HepG2 (cell line): ENCODE measurements at regions not wholly inside any gene's neighbourhood (a gene's known extent, or its start where the extent isn't known, plus 50 kb on each side); places are given as distances from the start of the nearest gene placed in this dataset.

ENCODE experiments used
- BCL6 ChIP-seq: IDR thresholded peaks from 2 replicates; pipeline ENCODE4 v1.6.1; 2016; ENCODE audit warnings: missing genetic modification reagents, missing compliant biosample characterization
- EHMT2 ChIP-seq: fragments of 200-600 bp; sonication (generic); IDR thresholded peaks from 2 replicates; pipeline ENCODE4 v1.7.0; 2017; ENCODE audit warnings: antibody characterized with exemption, low read depth, low read length, borderline replicate concordance
- EP300 ChIP-seq, 3 experiments: sonication (generic) in 1 of 3; formaldehyde crosslinking in 1 of 3; IDR thresholded peaks; 2 replicates each; pipeline versions ENCODE4 v1.5.1 to v1.6.1; 2011 to 2020; ENCODE audit warnings: low read depth in 2 of 3, low read length in 2 of 3, borderline replicate concordance in 1 of 3, improper control_type of control experiment in 1 of 3, mild to moderate bottlenecking in 1 of 3, missing genetic modification reagents in 1 of 3, moderate library complexity in 1 of 3
- ESRRA ChIP-seq: sonication (generic); formaldehyde crosslinking; IDR thresholded peaks from 2 replicates; pipeline ENCODE4 v1.5.1; 2020; ENCODE audit warnings: mild to moderate bottlenecking, low read depth, missing genetic modification reagents
- ETV5 ChIP-seq: IDR thresholded peaks from 2 replicates; pipeline ENCODE4 v1.6.1; 2018; ENCODE audit warnings: missing biosample characterization, missing genetic modification reagents, inconsistent platforms, borderline replicate concordance
- FOSL1 ChIP-seq: sonication (generic); formaldehyde crosslinking; IDR thresholded peaks from 2 replicates; pipeline ENCODE4 v1.9.0; 2021; ENCODE audit warnings: missing genetic modification reagents, borderline replicate concordance
- FOSL2 ChIP-seq: sonication (generic); formaldehyde crosslinking; IDR thresholded peaks from 2 replicates; pipeline ENCODE4 v1.4.0; 2020; ENCODE audit warnings: missing genetic modification reagents
- GATA4 ChIP-seq: sonication (generic); IDR thresholded peaks from 2 replicates; pipeline ENCODE4 v1.6.1; 2016; ENCODE audit warnings: antibody characterized with exemption, low read depth, borderline replicate concordance
- GATAD2A ChIP-seq: IDR thresholded peaks from 2 replicates; pipeline ENCODE4 v1.6.1; 2016
- JUND ChIP-seq: sonication (generic); formaldehyde crosslinking; IDR thresholded peaks from 2 replicates; pipeline ENCODE4 v1.8.0; 2022; ENCODE audit warnings: mild to moderate bottlenecking, missing genetic modification reagents
- MBNL3 ChIP-seq: fragments of 250-450 bp; sonication (Bioruptor Pico); conservative IDR thresholded peaks from 2 replicates; pipeline ENCODE4 v1.8.0; 2022; ENCODE audit warnings: mild to moderate bottlenecking, inconsistent platforms
- MEIS2 ChIP-seq: sonication (generic); formaldehyde crosslinking; IDR thresholded peaks from 2 replicates; pipeline ENCODE4 v1.9.0; 2021; ENCODE audit warnings: mild to moderate bottlenecking, missing genetic modification reagents
- NPAS2 ChIP-seq: sonication (generic); formaldehyde crosslinking; IDR thresholded peaks from 2 replicates; pipeline ENCODE4 v1.8.0; 2022; ENCODE audit warnings: mild to moderate bottlenecking, missing genetic modification reagents, borderline replicate concordance
- RARA ChIP-seq: IDR thresholded peaks from 2 replicates; pipeline ENCODE4 v1.6.1; 2016; ENCODE audit warnings: missing genetic modification reagents, missing compliant biosample characterization
- SP5 ChIP-seq: IDR thresholded peaks from 2 replicates; pipeline ENCODE4 v1.6.1; 2016; ENCODE audit warnings: low read depth, borderline replicate concordance
- TBX2 ChIP-seq: sonication (generic); formaldehyde crosslinking; IDR thresholded peaks from 2 replicates; pipeline ENCODE4 v1.5.0; 2020; ENCODE audit warnings: missing genetic modification reagents, mild to moderate bottlenecking, borderline replicate concordance
- TEAD2 ChIP-seq: sonication (generic); formaldehyde crosslinking; IDR thresholded peaks from 2 replicates; pipeline ENCODE4 v1.9.0; 2021; ENCODE audit warnings: missing genetic modification reagents
- TEAD3 ChIP-seq: optimal IDR thresholded peaks from 2 replicates; pipeline ENCODE3; 2016; ENCODE audit warnings: borderline replicate concordance
- ZBTB3 ChIP-seq: sonication (generic); formaldehyde crosslinking; IDR thresholded peaks from 2 replicates; pipeline ENCODE4 v1.4.0; 2020; ENCODE audit warnings: low read depth, mild to moderate bottlenecking, moderate library complexity, missing genetic modification reagents, borderline replicate concordance
- ZNF317 ChIP-seq: sonication (generic); formaldehyde crosslinking; IDR thresholded peaks from 2 replicates; pipeline ENCODE4 v1.5.0; 2020; ENCODE audit warnings: mild to moderate bottlenecking, missing genetic modification reagents
- ZNF329 ChIP-seq: sonication (generic); formaldehyde crosslinking; IDR thresholded peaks from 2 replicates; pipeline ENCODE4 v1.9.0; 2021; ENCODE audit warnings: low read depth, mild to moderate bottlenecking, missing genetic modification reagents
- ZNF629 ChIP-seq: sonication (generic); formaldehyde crosslinking; conservative IDR thresholded peaks from 2 replicates; pipeline ENCODE4 v1.5.0; 2020; ENCODE audit warnings: missing genetic modification reagents
- TF ChIP-seq, protein P1 (sequence below): IDR thresholded peaks from 2 replicates; pipeline ENCODE4 v1.4.0; 2020; ENCODE audit warnings: mild to moderate bottlenecking, missing genetic modification reagents
- TF ChIP-seq, protein P2 (sequence below): sonication (generic); formaldehyde crosslinking; IDR thresholded peaks from 2 replicates; pipeline ENCODE4 v1.8.1; 2023; ENCODE audit warnings: mild to moderate bottlenecking, inconsistent platforms, moderate library complexity, missing genetic modification reagents, borderline replicate concordance
- TF ChIP-seq, protein P3 (sequence below): sonication (generic); formaldehyde crosslinking; IDR thresholded peaks from 2 replicates; pipeline ENCODE4 v1.8.1; 2023; ENCODE audit warnings: mild to moderate bottlenecking, missing genetic modification reagents

DNA sequence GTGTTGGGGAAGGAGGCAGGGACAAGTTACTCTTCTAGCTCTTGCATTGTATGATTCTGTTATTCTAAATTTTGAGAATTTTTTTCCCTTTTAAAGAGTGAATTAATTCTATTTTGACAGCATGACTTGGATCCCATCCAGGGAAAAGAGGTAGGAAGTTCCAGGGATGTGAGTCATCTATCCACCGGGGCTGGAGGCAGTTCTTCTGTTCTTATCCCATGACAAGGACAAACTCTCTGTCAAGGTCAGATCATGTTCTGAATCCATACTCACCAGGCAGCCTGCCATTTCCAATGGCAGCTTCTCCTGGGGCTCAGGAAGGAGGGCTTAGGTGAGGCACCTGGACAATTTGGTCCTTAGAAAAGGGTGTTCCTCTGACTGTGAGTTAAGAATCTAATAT, 132.0 kb upstream of the MED14 start (continued):
- TF ChIP-seq JUND (peak; percentile 53; the same call in 1 of the 2 replicates), RARA (CRISPR knock-in tag) (peak; percentile 43), ETV5 (CRISPR knock-in tag) (peak; percentile 41; the same call in 1 of the 2 replicates), FOSL2 (peak; percentile 93), ZBTB3 (no peak), EP300 (IDR thresholded peaks at IDR 0.05; ENCODE audit: low read depth in 2 of 2, low read length in 2 of 2) (0 out of 4 replicates have a peak, but pooled peaks of 1 of the 2 experiments have one; percentile 16), EP300 (CRISPR knock-in tag; IDR thresholded peaks at IDR 0.05; ENCODE audit: borderline replicate concordance) (no peak), ZNF629 (CRISPR knock-in tag) (no peak), BCL6 (CRISPR knock-in tag) (no peak), EHMT2 (no peak), MEIS2 (CRISPR knock-in tag) (0 out of 2 replicates have a peak, but pooled peaks have one; percentile 41), TEAD2 (no peak), TBX2 (CRISPR knock-in tag) (no peak), ZNF329 (CRISPR knock-in tag) (no peak), SP5 (CRISPR knock-in tag) (no peak), TEAD3 (CRISPR knock-in tag) (peak; percentile 53), NPAS2 (CRISPR knock-in tag) (no peak), GATAD2A (CRISPR knock-in tag) (0 out of 2 replicates have a peak, but pooled peaks have one; percentile 28), MBNL3 (CRISPR knock-in tag) (no peak), ZNF317 (CRISPR knock-in tag) (no peak), ESRRA (CRISPR knock-in tag) (peak; percentile 80), GATA4 (no peak), FOSL1 (peak; percentile 55; the same call in 1 of the 2 replicates)
- TF ChIP-seq, protein P1, sequence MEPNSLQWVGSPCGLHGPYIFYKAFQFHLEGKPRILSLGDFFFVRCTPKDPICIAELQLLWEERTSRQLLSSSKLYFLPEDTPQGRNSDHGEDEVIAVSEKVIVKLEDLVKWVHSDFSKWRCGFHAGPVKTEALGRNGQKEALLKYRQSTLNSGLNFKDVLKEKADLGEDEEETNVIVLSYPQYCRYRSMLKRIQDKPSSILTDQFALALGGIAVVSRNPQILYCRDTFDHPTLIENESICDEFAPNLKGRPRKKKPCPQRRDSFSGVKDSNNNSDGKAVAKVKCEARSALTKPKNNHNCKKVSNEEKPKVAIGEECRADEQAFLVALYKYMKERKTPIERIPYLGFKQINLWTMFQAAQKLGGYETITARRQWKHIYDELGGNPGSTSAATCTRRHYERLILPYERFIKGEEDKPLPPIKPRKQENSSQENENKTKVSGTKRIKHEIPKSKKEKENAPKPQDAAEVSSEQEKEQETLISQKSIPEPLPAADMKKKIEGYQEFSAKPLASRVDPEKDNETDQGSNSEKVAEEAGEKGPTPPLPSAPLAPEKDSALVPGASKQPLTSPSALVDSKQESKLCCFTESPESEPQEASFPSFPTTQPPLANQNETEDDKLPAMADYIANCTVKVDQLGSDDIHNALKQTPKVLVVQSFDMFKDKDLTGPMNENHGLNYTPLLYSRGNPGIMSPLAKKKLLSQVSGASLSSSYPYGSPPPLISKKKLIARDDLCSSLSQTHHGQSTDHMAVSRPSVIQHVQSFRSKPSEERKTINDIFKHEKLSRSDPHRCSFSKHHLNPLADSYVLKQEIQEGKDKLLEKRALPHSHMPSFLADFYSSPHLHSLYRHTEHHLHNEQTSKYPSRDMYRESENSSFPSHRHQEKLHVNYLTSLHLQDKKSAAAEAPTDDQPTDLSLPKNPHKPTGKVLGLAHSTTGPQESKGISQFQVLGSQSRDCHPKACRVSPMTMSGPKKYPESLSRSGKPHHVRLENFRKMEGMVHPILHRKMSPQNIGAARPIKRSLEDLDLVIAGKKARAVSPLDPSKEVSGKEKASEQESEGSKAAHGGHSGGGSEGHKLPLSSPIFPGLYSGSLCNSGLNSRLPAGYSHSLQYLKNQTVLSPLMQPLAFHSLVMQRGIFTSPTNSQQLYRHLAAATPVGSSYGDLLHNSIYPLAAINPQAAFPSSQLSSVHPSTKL (CRISPR knock-in tag): peak; percentile 44; the same call in 1 of the 2 replicates
- TF ChIP-seq, protein P2, sequence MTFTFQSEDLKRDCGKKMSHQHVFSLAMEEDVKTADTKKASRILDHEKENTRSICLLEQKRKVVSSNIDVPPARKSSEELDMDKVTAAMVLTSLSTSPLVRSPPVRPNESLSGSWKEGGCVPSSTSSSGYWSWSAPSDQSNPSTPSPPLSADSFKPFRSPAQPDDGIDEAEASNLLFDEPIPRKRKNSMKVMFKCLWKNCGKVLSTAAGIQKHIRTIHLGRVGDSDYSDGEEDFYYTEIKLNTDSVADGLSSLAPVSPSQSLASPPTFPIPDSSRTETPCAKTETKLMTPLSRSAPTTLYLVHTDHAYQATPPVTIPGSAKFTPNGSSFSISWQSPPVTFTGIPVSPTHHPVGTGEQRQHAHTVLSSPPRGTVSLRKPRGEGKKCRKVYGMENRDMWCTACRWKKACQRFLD (CRISPR knock-in tag): no peak
- TF ChIP-seq, protein P3, sequence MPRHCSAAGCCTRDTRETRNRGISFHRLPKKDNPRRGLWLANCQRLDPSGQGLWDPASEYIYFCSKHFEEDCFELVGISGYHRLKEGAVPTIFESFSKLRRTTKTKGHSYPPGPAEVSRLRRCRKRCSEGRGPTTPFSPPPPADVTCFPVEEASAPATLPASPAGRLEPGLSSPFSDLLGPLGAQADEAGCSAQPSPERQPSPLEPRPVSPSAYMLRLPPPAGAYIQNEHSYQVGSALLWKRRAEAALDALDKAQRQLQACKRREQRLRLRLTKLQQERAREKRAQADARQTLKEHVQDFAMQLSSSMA (CRISPR knock-in tag): no peak
